Esophagus muscularis mucosa (tissue), 4 donors: ENCODE measurements at regions not wholly inside any gene's neighbourhood (a gene's known extent, or its start where the extent isn't known, plus 50 kb on each side); places are given as distances from the start of the nearest gene placed in this dataset.
"Not testable (repeated sequence)": the region's sequence is repeated elsewhere in the genome, so short reads cannot be mapped to it uniquely, and the experiment has no call there.

ENCODE experiments used
- DNase-seq: peaks from one replicate; pipeline ENCODE4 v3.0.0-alpha.2; 2017; ENCODE audit errors: extremely low spot score
- H3K27ac ChIP-seq, 4 donors: fragments of 200-600 bp; sonication (generic); replicated peaks in 1 of 4; 1 replicate in 3 of 4; 2 replicates in 1 of 4; pipeline ENCODE4 v1.5.1; 2016 to 2019; ENCODE audit warnings: mild to moderate bottlenecking in 1 of 4
- H3K27me3 ChIP-seq, 4 donors: fragments of 200-600 bp; sonication (generic); one replicate each; pipeline versions ENCODE4 v1.5.1 to v1.6.0; 2016 to 2019
- H3K36me3 ChIP-seq, 4 donors: fragments of 200-600 bp; sonication (generic); one replicate each; pipeline ENCODE4 v1.5.1; 2016 to 2019
- H3K4me1 ChIP-seq, 4 donors: fragments of 200-600 bp; sonication (generic); one replicate each; pipeline ENCODE4 v1.5.1; 2016 to 2019
- H3K4me3 ChIP-seq, 4 donors: fragments of 200-600 bp; sonication (generic); 1 replicate in 2 of 4; 2 replicates in 2 of 4; pipeline ENCODE4 v1.5.1; 2016 to 2019; ENCODE audit warnings: mild to moderate bottlenecking in 4 of 4, moderate library complexity in 1 of 4
- H3K9me3 ChIP-seq, 4 donors: fragments of 200-600 bp; sonication (generic); 1 replicate in 3 of 4; 2 replicates in 1 of 4; pipeline ENCODE4 v1.5.1; 2016 to 2019
- EP300 ChIP-seq: sonication (generic); formaldehyde crosslinking; IDR thresholded peaks from one replicate; pipeline ENCODE4 v1.6.1; 2017; ENCODE audit warnings: antibody characterized with exemption
- POLR2A ChIP-seq: fragments of 450-650 bp; IDR thresholded peaks from one replicate; pipeline ENCODE4 v1.6.1; 2017; ENCODE audit warnings: antibody characterized with exemption, moderate library complexity, mild to moderate bottlenecking, low read depth
- POLR2AphosphoS5 ChIP-seq, 2 donors: sonication (generic); formaldehyde crosslinking; IDR thresholded peaks; one replicate each; pipeline ENCODE4 v1.6.1; 2017; ENCODE audit warnings: antibody characterized with exemption in 2 of 2
- WGBS: methylation state at CpG from one replicate; pipeline ENCODE4 v1.1.5; 2018; 5-methylcytosine and 5-hydroxymethylcytosine counted together
- intact Hi-C: fragments of 100-400 bp; cut with DNase I; formaldehyde crosslinking; loops from one replicate; pipeline ENCODE4 v1.15.1; 2023
- TF ChIP-seq, protein P1 (sequence below), 3 experiments: fragments of 200-600 bp in 2 of 3; fragments of 450-650 bp in 1 of 3; sonication (generic) in 2 of 3; IDR thresholded peaks; one replicate each; pipeline ENCODE4 v1.5.1; 2017 to 2019; ENCODE audit warnings: antibody characterized with exemption in 3 of 3, mild to moderate bottlenecking in 2 of 3, moderate library complexity in 1 of 3

DNA sequence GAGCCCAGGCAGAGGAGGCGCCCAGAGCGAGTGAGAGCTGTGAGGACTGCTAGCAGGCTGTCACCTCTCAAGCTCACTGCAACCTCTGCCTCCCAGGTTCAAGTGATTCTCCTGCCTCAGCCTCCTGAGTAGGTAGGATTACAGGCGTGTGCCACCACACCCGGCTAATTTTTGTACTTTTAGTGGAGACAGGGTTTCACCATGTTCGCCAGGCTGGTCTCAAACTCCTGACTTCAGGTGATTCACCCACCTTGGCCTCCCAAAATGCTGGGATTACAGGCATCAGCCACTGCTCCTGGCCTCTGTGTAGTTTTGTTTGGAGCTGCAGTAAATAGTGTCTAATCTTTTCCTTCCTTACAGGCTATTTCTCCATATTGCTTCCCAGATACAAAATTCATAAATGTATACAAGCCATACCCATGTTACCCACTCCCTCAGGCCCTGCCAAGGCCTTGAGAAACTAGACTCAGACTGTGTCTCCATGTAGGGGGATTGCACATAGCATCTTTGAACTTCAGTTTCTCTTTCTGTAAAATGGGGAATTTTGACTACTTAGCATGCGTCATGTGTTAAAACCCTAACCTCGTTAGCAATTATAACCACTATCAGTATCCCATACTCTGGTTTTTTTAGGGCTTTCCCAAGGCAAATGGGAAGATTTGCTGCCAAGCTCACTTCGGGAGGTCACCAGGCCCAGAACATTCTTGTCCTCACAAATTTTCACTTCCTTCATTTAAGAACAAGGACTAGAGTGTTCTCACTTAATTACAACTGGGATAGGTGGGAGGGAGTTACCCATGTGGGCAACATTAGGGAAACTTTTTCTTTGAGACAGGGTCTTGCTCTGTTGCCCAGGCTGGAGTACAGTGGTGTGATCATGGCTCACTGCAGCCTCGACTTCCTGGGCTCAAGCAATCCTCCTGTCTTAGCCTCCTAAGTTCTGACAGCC, 67.3 kb upstream of the DDR1 start:
- 89% methylated on average over 6 of the region's 9 CpGs for WGBS
- Histone ChIP-seq H3K9me3 (no peaks in the 10 kb centered on the region), H3K4me3 (no peak overlapping the region), H3K27me3 (no peaks in the 10 kb centered on the region), H3K36me3 (no peaks in the 10 kb centered on the region), H3K4me1 (peaks cover 7 to 17% (median 13%) of the 10 kb centered on the region in 4 donors), H3K27ac (no peak overlapping the region)
- no peak for DNase-seq
- intact Hi-C loops, result no loop called here
- TF ChIP-seq POLR2AphosphoS5 (IDR thresholded peaks at IDR 0.05), result no peak
- no peak for TF ChIP-seq POLR2A
- TF ChIP-seq EP300, result no peak
- TF ChIP-seq, protein P1, sequence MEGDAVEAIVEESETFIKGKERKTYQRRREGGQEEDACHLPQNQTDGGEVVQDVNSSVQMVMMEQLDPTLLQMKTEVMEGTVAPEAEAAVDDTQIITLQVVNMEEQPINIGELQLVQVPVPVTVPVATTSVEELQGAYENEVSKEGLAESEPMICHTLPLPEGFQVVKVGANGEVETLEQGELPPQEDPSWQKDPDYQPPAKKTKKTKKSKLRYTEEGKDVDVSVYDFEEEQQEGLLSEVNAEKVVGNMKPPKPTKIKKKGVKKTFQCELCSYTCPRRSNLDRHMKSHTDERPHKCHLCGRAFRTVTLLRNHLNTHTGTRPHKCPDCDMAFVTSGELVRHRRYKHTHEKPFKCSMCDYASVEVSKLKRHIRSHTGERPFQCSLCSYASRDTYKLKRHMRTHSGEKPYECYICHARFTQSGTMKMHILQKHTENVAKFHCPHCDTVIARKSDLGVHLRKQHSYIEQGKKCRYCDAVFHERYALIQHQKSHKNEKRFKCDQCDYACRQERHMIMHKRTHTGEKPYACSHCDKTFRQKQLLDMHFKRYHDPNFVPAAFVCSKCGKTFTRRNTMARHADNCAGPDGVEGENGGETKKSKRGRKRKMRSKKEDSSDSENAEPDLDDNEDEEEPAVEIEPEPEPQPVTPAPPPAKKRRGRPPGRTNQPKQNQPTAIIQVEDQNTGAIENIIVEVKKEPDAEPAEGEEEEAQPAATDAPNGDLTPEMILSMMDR (IDR thresholded peaks at IDR 0.05), result no peak

- H3K27me3 ChIP-seq, H3K4me3 ChIP-seq, H3K36me3 ChIP-seq, DNase-seq, H3K27ac ChIP-seq, intact Hi-C loops, H3K9me3 ChIP-seq: not testable (repeated sequence)
- no CpG with 5 or more reads among the region's 34 CpGs for WGBS
- H3K4me1 ChIP-seq, result peaks cover 2 to 12% (median 8%) of the 10 kb centered on the region in 4 donors
Measured at GRCh38 chr6:30816296-30816695, 68.0 kb upstream of the DDR1 start.

DNA sequence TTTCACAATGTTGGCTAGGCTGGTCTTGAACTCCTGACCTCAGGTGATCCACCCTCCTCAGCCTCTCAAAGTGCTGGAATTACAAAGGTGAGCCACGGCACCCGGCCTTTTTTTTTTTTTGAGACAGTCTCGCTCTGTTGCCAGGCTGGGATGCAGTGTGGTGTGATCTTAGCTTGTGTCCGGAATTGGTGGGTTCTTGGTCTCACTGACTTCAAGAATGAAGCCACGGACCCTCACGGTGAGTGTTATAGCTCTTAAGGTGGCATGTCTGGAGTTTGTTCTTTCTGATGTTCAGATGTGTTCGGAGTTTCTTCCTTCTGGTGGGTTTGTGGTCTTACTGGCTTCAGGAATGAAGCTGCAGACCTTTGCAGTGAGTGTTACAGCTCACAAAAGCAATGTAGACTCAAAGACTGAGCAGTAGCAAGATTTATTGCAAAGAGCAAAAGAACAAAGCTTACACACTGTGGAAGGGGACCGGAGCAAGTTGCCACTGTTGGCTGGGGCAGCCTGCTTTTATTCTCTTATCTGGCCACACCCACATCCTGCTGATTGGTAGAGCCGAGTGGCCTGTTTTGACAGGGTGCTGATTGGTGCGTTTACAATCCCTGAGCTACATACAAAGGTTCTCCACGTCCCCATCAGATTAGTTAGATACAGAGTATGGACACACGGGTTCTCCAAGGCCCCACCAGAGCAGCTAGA, 69.1 kb upstream of the DDR1 start:
- intact Hi-C loops, H3K27ac ChIP-seq, DNase-seq, H3K36me3 ChIP-seq, H3K4me3 ChIP-seq, H3K4me1 ChIP-seq, H3K27me3 ChIP-seq, H3K9me3 ChIP-seq: not testable (repeated sequence)
- WGBS, result 83% methylated on average over 10 of the region's 12 CpGs

- Histone ChIP-seq H3K4me3 (no peak overlapping the region), H3K27ac (no peak overlapping the region), H3K9me3 (no peaks in the 10 kb centered on the region), H3K27me3 (no peaks in the 10 kb centered on the region), H3K4me1 (peaks cover 0 to 7% (median 3%) of the 10 kb centered on the region in 4 donors), H3K36me3 (no peaks in the 10 kb centered on the region)
- WGBS, result 75% methylated on average over 11 of the region's 11 CpGs
- no peak for TF ChIP-seq POLR2AphosphoS5 (IDR thresholded peaks at IDR 0.05)
- TF ChIP-seq EP300, result no peak
- TF ChIP-seq POLR2A, result no peak
- TF ChIP-seq, protein P1 (IDR thresholded peaks at IDR 0.05), result no peak
- intact Hi-C loops, result no loop called here
- DNase-seq, result no peak
Measured at GRCh38 chr6:30814146-30815040, 69.9 kb upstream of the DDR1 start.

DNA sequence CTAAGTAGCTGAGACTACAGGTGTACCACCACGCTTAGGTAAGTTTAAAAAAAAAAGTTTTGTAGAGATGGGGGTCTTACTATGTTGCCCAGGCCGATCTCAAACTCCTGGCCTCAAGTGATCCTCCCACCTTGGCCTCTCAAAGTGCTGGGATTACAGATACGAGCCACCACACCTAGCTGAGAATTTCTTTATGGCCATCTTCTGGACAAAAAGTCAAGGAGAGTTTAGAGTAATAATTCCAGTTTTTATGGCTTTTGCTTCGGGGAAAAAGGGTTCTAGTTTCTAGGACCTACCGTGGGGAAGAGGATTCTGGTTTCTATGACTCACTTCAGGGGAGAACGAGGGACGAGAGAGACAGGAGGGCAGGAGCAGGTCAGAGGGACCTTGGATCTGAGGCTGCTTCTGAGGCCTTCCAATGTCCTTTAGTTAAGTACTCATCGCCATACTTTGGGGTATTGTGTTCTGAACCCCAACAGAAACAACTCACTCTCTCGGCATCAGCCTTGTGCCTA, 69.3 kb upstream of the IER3 start:
- DNase-seq, result no peak
- H3K4me1 ChIP-seq, result peaks cover 0 to 7% (median 3%) of the 10 kb centered on the region in 4 donors
- TF ChIP-seq EP300 (no peak), POLR2AphosphoS5 (IDR thresholded peaks at IDR 0.05) (no peak), POLR2A (no peak)
- TF ChIP-seq, protein P1 (IDR thresholded peaks at IDR 0.05), result no peak
- WGBS, result 91% methylated on average over 9 of the region's 9 CpGs
- no peak overlapping the region for H3K27ac ChIP-seq
- intact Hi-C loops, result no loop called here
- H3K9me3 ChIP-seq, result no peaks in the 10 kb centered on the region
- no peaks in the 10 kb centered on the region for H3K27me3 ChIP-seq
- H3K4me3 ChIP-seq, result no peak overlapping the region
- no peaks in the 10 kb centered on the region for H3K36me3 ChIP-seq
